Panc1 (cell line): ENCODE measurements at regions not wholly inside any gene's neighbourhood (a gene's known extent, or its start where the extent isn't known, plus 50 kb on each side); places are given as distances from the start of the nearest gene placed in this dataset.

Source experiments
- ATAC-seq: fragments of 200-7000 bp; cut with Tn5 transposase; 2 replicates; pipeline ENCODE4 v1.9.1; 2020; ENCODE audit warnings: mild to moderate bottlenecking, moderate library complexity
- BruUV-seq: library from RNA; stranded (reverse); fragments of 400-500 nt; replicated peaks from 2 replicates; lab custom pipeline; 2021; lab: Mats Ljungman, UMichigan
- CTCF ChIA-PET: fragments of 300-600 bp; sonication (Branson Sonifier 250); formaldehyde crosslinking; loops from one replicate; lab custom pipeline; 2022; ENCODE audit warnings: antibody characterized with exemption; lab: Charles Lee
- POLR2A ChIA-PET: fragments of 300-600 bp; sonication (Branson Sonifier 250); formaldehyde crosslinking; loops from one replicate; lab custom pipeline; 2022; ENCODE audit warnings: antibody characterized with exemption; lab: Charles Lee
- DNase-seq: peaks from one replicate; pipeline ENCODE4 v3.0.0-alpha.2; 2010; ENCODE audit warnings: low read depth, low spot score
- H3K27ac ChIP-seq: 2 replicates; pipeline ENCODE4 v1.5.1; 2011; ENCODE audit warnings: mild to moderate bottlenecking, low read length, inconsistent platforms
- H3K27me3 ChIP-seq: fragments of 200-500 bp; sonication (Bioruptor generic); 2 replicates; pipeline ENCODE4 v1.6.0; 2014; ENCODE audit warnings: low read length, inconsistent platforms; ENCODE audit not compliant: control insufficient read depth, insufficient read depth
- H3K36me3 ChIP-seq: fragments of 200-500 bp; sonication (Bioruptor generic); 2 replicates; pipeline ENCODE4 v1.5.1; 2014; ENCODE audit warnings: inconsistent platforms, mild to moderate bottlenecking, low read length, moderate library complexity; ENCODE audit not compliant: control insufficient read depth, insufficient read depth
- H3K4me1 ChIP-seq: 2 replicates; pipeline ENCODE4 v1.5.1; 2011; ENCODE audit warnings: inconsistent platforms, mild to moderate bottlenecking, low read length, moderate library complexity; ENCODE audit not compliant: control insufficient read depth, insufficient read depth
- H3K4me3 ChIP-seq, 2 experiments: 2 replicates each; pipeline ENCODE4 v1.5.1; 2011 to 2012; ENCODE audit warnings: low read depth in 2 of 2, low read length in 2 of 2, mild to moderate bottlenecking in 2 of 2, inconsistent platforms in 1 of 2, moderate library complexity in 1 of 2
- H3K9me3 ChIP-seq: fragments of 200-500 bp; sonication (Bioruptor generic); 2 replicates; pipeline ENCODE4 v1.5.1; 2014; ENCODE audit warnings: low read depth, mild to moderate bottlenecking, inconsistent platforms, low read length, moderate library complexity; ENCODE audit not compliant: control insufficient read depth, insufficient read depth
- CTCF ChIP-seq: fragments of 450-650 bp; IDR thresholded peaks from 2 replicates; pipeline ENCODE4 v1.5.1; 2017; ENCODE audit warnings: mild to moderate bottlenecking
- POLR2AphosphoS5 ChIP-seq: IDR thresholded peaks from 2 replicates; pipeline ENCODE4 v1.6.1; 2012; ENCODE audit warnings: mild to moderate bottlenecking, low read depth, low read length, moderate library complexity
- REST ChIP-seq, 2 experiments: IDR thresholded peaks; 2 replicates each; pipeline ENCODE4 v1.6.1; 2011 to 2012; ENCODE audit warnings: low read depth in 2 of 2, control low read depth in 1 of 2, low read length in 1 of 2, mild to moderate bottlenecking in 1 of 2, moderate library complexity in 1 of 2; ENCODE audit not compliant: insufficient read depth in 1 of 2
- SIN3A ChIP-seq: IDR thresholded peaks from 2 replicates; pipeline ENCODE4 v1.6.1; 2012; ENCODE audit warnings: low read depth, mild to moderate bottlenecking, low read length, moderate library complexity, borderline replicate concordance; ENCODE audit not compliant: insufficient read depth
- TCF7L2 ChIP-seq: IDR thresholded peaks from 2 replicates; pipeline ENCODE4 v1.6.1; 2011; ENCODE audit warnings: mild to moderate bottlenecking, low read depth, low read length, inconsistent platforms
- in situ Hi-C: cut with HindIII; loops from 2 replicates; pipeline ENCODE4 v1.10.0; 2016; ENCODE audit warnings: low sequenced_read_pairs, low pct_unique_long_range_greater_than_20kb
- intact Hi-C: fragments of 100-400 bp; cut with micrococcal nuclease; formaldehyde crosslinking; loops from one replicate; pipeline ENCODE4 v1.10.0; 2022; ENCODE audit not compliant: unreplicated experiment

- no peaks in the 10 kb centered on the region for H3K36me3 ChIP-seq
- DNase-seq = no peak
- intact Hi-C loops = no loop called here
- no peak for TF ChIP-seq TCF7L2
- no peak for TF ChIP-seq POLR2AphosphoS5
- no peak for TF ChIP-seq REST (IDR thresholded peaks at IDR 0.05; ENCODE audit: insufficient read depth in 1 of 2, low read depth in 2 of 2, low read length in 1 of 2)
- TF ChIP-seq SIN3A = no peak
- no peak for TF ChIP-seq CTCF
- CTCF ChIA-PET = no interaction called here
- no peak overlapping the region for H3K27ac ChIP-seq
- no peaks in the 10 kb centered on the region for H3K4me1 ChIP-seq
- peaks cover 3% of the 10 kb centered on the region; the same call in 1 of the 2 replicates for H3K9me3 ChIP-seq
- H3K27me3 ChIP-seq = no peaks in the 10 kb centered on the region
- POLR2A ChIA-PET = no interaction called here
- in situ Hi-C loops = no loop called here
- BruUV-seq = no TSS peak
- ATAC-seq = no peak
- H3K4me3 ChIP-seq = no peak overlapping the region
Measured at GRCh38 chr12:127363392-127363791, 903.6 kb upstream of the TMEM132C start.

- intact Hi-C loops = no loop called here
- in situ Hi-C loops = no loop called here
- ATAC-seq (no peak), DNase-seq (no peak)
- Histone ChIP-seq H3K9me3 (no peaks in the 10 kb centered on the region), H3K27ac (no peak overlapping the region), H3K36me3 (no peaks in the 10 kb centered on the region), H3K4me3 (no peak overlapping the region), H3K27me3 (no peaks in the 10 kb centered on the region), H3K4me1 (no peaks in the 10 kb centered on the region)
- TF ChIP-seq REST (IDR thresholded peaks at IDR 0.05; ENCODE audit: insufficient read depth in 1 of 2, low read depth in 2 of 2, low read length in 1 of 2) (no peak), SIN3A (no peak), CTCF (no peak), POLR2AphosphoS5 (no peak), TCF7L2 (no peak)
- BruUV-seq = no TSS peak
- POLR2A ChIA-PET = no interaction called here
- CTCF ChIA-PET = no interaction called here
Measured at GRCh38 chr12:127373559-127373958, 893.4 kb upstream of the TMEM132C start.
